Ovary (tissue), 7 donors: ENCODE measurements at regions not wholly inside any gene's neighbourhood (a gene's known extent, or its start where the extent isn't known, plus 50 kb on each side); places are given as distances from the start of the nearest gene placed in this dataset.

Experiments used
- DNase-seq, 5 donors: peaks; one replicate each; pipeline ENCODE4 v3.0.0-alpha.2; 2019 to 2020
- H3K27ac ChIP-seq, 2 donors: fragments of 200-600 bp; one replicate each; pipeline versions ENCODE4 v1.5.1 to v1.8.0; 2019 to 2022
- H3K27me3 ChIP-seq: fragments of 200-600 bp; one replicate; pipeline ENCODE4 v1.8.0; 2022
- H3K36me3 ChIP-seq: fragments of 200-600 bp; sonication (generic); one replicate; pipeline ENCODE4 v1.5.1; 2019
- H3K4me1 ChIP-seq: one replicate; pipeline ENCODE4 v1.8.1; 2013; ENCODE audit warnings: mild to moderate bottlenecking, moderate library complexity; ENCODE audit not compliant: insufficient read depth
- H3K4me3 ChIP-seq: fragments of 200-600 bp; sonication (generic); one replicate; pipeline ENCODE4 v1.5.1; 2017
- H3K9me3 ChIP-seq, 2 donors: fragments of 200-600 bp in 1 of 2; sonication (generic) in 1 of 2; one replicate each; pipeline versions ENCODE4 v1.5.1 to v1.8.1; 2013 to 2019; ENCODE audit warnings: mild to moderate bottlenecking in 1 of 2, moderate library complexity in 1 of 2
- EP300 ChIP-seq: sonication (generic); formaldehyde crosslinking; IDR thresholded peaks from one replicate; pipeline ENCODE4 v1.6.1; 2017; ENCODE audit warnings: antibody characterized with exemption
- POLR2A ChIP-seq: fragments of 450-650 bp; IDR thresholded peaks from one replicate; pipeline ENCODE4 v1.6.1; 2017; ENCODE audit warnings: antibody characterized with exemption, mild to moderate bottlenecking, moderate library complexity
- WGBS, 3 donors: extraction: QIAGEN DNeasy Blood & Tissue Kit in 1 of 3; methylation state at CpG; one replicate each; pipeline versions ENCODE4 v1.1.5 to v1.1.7; 2013 to 2017; 5-methylcytosine and 5-hydroxymethylcytosine counted together
- intact Hi-C, 4 donors: fragments of 100-400 bp; cut with DNase I; formaldehyde crosslinking; loops; one replicate each; pipeline versions ENCODE4 v1.11.0 to v1.15.1; 2022 to 2023
- TF ChIP-seq, protein P1 (sequence below), 3 donors: fragments of 450-650 bp in 2 of 3; fragments of 200-600 bp in 1 of 3; IDR thresholded peaks; one replicate each; pipeline versions ENCODE4 v1.5.1 to v1.8.0; 2016 to 2022; ENCODE audit warnings: antibody characterized with exemption in 3 of 3, mild to moderate bottlenecking in 1 of 3
- donor health status: DM: no; HTN: no; CAD: no; lungs with moderate emphysema.
- donor health status: DM: no; HTN: no; CAD: no.
- donor health status: Bipolar disorder and iron deficiency.
- donor health status: DM: no; HTN: no; CAD: no.
- donor health status: DM: yes; HTN: yes; CAD: no.

DNA sequence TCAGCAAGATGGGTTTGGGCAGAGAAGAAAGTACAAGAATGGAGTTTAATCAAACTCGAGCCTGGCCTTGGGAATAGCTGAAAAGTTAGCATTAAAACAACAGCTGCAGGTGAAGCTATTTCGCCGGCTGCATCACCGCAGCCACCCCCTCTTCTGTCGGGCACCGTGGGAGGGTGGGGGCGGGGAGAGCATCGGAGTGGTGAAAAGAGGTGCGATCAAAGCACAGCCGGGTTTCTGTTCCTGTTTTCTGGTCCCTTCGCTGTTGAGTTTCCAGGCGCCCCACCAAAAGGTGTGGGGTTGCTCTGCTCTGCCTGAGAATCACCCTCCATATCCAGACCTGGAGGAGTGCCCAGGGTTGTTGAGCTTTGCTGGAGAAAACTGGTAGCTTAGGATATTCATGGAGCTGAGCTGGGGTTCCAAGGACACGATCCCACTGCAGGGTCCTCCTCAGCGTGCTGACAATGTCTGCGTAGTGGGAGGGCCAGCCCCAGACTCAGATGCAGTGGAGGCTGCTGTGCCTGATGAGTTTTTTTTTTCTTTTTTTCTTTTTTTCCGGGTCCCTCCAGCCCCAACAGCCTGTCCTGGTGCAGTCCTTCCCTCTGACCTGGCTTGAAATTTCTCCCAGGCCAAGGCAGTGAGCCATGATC, 127.5 kb upstream of the C1orf174 start:
- H3K4me1 ChIP-seq: no peaks in the 10 kb centered on the region
- no peak for DNase-seq
- WGBS, 3 donors: 15 to 25% (median 19%) methylated on average over 16 of the region's 16 CpGs
- TF ChIP-seq EP300 (no peak), POLR2A (no peak)
- TF ChIP-seq, protein P1, sequence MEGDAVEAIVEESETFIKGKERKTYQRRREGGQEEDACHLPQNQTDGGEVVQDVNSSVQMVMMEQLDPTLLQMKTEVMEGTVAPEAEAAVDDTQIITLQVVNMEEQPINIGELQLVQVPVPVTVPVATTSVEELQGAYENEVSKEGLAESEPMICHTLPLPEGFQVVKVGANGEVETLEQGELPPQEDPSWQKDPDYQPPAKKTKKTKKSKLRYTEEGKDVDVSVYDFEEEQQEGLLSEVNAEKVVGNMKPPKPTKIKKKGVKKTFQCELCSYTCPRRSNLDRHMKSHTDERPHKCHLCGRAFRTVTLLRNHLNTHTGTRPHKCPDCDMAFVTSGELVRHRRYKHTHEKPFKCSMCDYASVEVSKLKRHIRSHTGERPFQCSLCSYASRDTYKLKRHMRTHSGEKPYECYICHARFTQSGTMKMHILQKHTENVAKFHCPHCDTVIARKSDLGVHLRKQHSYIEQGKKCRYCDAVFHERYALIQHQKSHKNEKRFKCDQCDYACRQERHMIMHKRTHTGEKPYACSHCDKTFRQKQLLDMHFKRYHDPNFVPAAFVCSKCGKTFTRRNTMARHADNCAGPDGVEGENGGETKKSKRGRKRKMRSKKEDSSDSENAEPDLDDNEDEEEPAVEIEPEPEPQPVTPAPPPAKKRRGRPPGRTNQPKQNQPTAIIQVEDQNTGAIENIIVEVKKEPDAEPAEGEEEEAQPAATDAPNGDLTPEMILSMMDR (IDR thresholded peaks at IDR 0.05): no peak
- no peaks in the 10 kb centered on the region for H3K36me3 ChIP-seq
- no peak overlapping the region for H3K4me3 ChIP-seq
- no peaks in the 10 kb centered on the region for H3K27me3 ChIP-seq
- H3K9me3 ChIP-seq: no peaks in the 10 kb centered on the region
- H3K27ac ChIP-seq: no peak overlapping the region
- intact Hi-C loops: no loop called here

DNA sequence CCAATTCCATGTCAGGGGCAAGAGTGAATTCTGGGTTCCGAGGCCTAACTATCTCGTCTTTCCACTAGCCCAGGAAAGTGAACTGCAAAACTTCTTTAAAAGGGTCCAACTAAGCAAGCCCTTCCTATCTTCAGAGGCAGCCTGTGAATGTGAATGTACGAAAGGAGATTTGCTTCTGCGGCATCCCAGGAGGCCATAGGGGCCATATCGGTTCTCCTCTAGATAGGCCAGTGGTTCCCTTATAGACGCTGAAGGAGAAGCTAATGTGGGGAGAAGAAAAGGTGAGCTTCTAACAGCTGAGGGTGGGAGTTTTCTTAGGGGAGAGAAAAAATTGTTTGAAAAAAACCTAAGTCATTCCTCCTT, 128.0 kb upstream of the C1orf174 start:
- intact Hi-C loops: no loop called here
- Histone ChIP-seq H3K36me3 (no peaks in the 10 kb centered on the region), H3K4me1 (no peaks in the 10 kb centered on the region), H3K27ac (no peak overlapping the region), H3K9me3 (no peaks in the 10 kb centered on the region), H3K4me3 (no peak overlapping the region), H3K27me3 (no peaks in the 10 kb centered on the region)
- no peak for TF ChIP-seq POLR2A
- TF ChIP-seq EP300: no peak
- TF ChIP-seq, protein P1 (IDR thresholded peaks at IDR 0.05): no peak
- DNase-seq: no peak
- 77 to 88% (median 83%) methylated on average over 6 of the region's 6 CpGs for WGBS, 3 donors

DNA sequence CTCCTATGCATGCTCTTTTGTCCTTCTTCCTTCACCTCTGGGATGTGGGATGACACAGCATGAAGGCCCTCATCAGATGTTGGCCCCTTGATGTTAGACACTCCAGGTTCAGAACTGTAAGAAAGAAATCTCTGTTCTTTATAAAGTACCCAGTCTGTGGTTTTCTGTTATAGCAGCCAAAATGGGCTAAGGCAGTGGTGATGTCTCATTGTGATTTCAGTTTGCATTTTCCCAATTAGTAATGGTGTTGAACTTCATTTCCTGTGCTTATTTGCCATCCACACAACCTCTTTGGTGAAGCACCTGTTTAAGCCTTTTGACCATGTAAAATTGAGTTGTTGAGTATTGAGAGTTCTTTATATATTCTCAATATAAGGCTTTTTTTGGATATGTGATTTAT, 129.3 kb upstream of the C1orf174 start:
- no peaks in the 10 kb centered on the region for H3K9me3 ChIP-seq
- DNase-seq: no peak
- H3K4me3 ChIP-seq: no peak overlapping the region
- no peaks in the 10 kb centered on the region for H3K36me3 ChIP-seq
- intact Hi-C loops: no loop called here
- no peaks in the 10 kb centered on the region for H3K4me1 ChIP-seq
- H3K27me3 ChIP-seq: no peaks in the 10 kb centered on the region
- H3K27ac ChIP-seq: no peak overlapping the region
- TF ChIP-seq, protein P1 (IDR thresholded peaks at IDR 0.05): no peak
- TF ChIP-seq EP300 (no peak), POLR2A (no peak)

DNA sequence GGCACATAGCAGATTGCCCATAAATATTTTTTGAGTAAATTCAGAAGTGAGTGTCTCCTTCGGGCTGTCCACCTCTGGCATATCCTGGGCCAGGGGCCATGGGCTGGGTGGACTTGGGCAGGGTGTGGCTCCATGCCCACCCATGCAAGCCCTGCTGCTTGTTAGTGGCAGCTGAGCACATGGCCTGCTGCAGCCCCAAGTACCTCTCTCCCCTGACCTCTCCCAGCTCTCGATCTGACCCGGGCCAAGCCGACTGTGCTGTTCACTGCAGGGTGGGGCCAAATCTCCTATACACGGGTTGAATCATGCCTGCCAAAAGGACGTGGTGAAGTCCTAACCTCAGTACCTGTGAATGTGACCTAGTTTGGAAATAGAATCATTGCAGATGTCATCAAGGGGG, 132.5 kb upstream of the C1orf174 start:
- no peak for TF ChIP-seq POLR2A
- TF ChIP-seq, protein P1 (IDR thresholded peaks at IDR 0.05): no peak
- TF ChIP-seq EP300: no peak
- H3K4me1 ChIP-seq: no peaks in the 10 kb centered on the region
- H3K9me3 ChIP-seq: no peaks in the 10 kb centered on the region
- intact Hi-C loops: no loop called here
- WGBS, 3 donors: 74 to 81% (median 76%) methylated on average over 6 of the region's 6 CpGs
- no peaks in the 10 kb centered on the region for H3K27me3 ChIP-seq
- no peak overlapping the region for H3K4me3 ChIP-seq
- no peak overlapping the region for H3K27ac ChIP-seq
- DNase-seq: no peak
- no peaks in the 10 kb centered on the region for H3K36me3 ChIP-seq
